ENCODE measurements at regions not wholly inside any gene's neighbourhood (a gene's known extent, or its start where the extent isn't known, plus 50 kb on each side); places are given as distances from the start of the nearest gene placed in this dataset.
"Not testable (repeated sequence)": the region's sequence is repeated elsewhere in the genome, so short reads cannot be mapped to it uniquely, and the experiment has no call there.

DNA sequence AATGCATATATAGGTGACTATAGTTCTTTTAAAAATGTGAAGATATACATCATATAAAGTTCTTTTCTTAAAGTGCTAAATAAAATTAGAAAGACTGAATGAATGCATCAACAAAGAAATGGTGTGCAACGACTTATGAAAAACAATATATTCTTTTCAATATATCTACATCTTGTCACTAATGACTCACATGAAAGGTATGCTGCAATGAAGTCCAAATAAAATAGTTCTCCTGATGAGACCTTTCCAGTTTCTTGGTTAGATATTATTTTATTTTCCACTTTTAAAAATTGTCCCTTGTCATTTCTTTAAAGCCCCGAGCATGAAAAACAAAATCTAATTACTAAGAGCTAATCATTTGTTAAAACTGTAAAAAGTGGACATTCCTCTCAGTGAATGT, 462.1 kb downstream of the PCDH11X start:
- Mint-ChIP-seq H3K27ac (no peak overlapping the region), H3K4me3 (no peak overlapping the region), H3K4me1 (ENCODE audit: low read depth) (no peaks in the 10 kb centered on the region), H3K27me3 (no peaks in the 10 kb centered on the region), H3K9me3 (no peaks in the 10 kb centered on the region), H3K36me3 (ENCODE audit: low read depth) (no peaks in the 10 kb centered on the region)
- intact Hi-C loops (cut with micrococcal nuclease), result no loop called here
- ATAC-seq (no peak), DNase-seq (no peak)
- ChIA-PET CTCF (no interaction called here), POLR2A (no interaction called here)
- TF ChIP-seq, protein P1, sequence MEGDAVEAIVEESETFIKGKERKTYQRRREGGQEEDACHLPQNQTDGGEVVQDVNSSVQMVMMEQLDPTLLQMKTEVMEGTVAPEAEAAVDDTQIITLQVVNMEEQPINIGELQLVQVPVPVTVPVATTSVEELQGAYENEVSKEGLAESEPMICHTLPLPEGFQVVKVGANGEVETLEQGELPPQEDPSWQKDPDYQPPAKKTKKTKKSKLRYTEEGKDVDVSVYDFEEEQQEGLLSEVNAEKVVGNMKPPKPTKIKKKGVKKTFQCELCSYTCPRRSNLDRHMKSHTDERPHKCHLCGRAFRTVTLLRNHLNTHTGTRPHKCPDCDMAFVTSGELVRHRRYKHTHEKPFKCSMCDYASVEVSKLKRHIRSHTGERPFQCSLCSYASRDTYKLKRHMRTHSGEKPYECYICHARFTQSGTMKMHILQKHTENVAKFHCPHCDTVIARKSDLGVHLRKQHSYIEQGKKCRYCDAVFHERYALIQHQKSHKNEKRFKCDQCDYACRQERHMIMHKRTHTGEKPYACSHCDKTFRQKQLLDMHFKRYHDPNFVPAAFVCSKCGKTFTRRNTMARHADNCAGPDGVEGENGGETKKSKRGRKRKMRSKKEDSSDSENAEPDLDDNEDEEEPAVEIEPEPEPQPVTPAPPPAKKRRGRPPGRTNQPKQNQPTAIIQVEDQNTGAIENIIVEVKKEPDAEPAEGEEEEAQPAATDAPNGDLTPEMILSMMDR (IDR thresholded peaks at IDR 0.05), result no peak

- CTCF ChIA-PET, result no interaction called here
- H3K27me3 Mint-ChIP-seq, result no peaks in the 10 kb centered on the region
- H3K9me3 Mint-ChIP-seq, result no peaks in the 10 kb centered on the region
- ATAC-seq, result no peak
- no peak overlapping the region for H3K27ac Mint-ChIP-seq
- DNase-seq, result no peak
- no peaks in the 10 kb centered on the region for H3K36me3 Mint-ChIP-seq (ENCODE audit: low read depth)
- H3K4me3 Mint-ChIP-seq, result no peak overlapping the region
- intact Hi-C loops (cut with micrococcal nuclease), result no loop called here
- no peaks in the 10 kb centered on the region for H3K4me1 Mint-ChIP-seq (ENCODE audit: low read depth)
- TF ChIP-seq, protein P1 (IDR thresholded peaks at IDR 0.05), result no peak
- POLR2A ChIA-PET, result no interaction called here
Observed at GRCh38 chrX:92247076-92247475, 467.9 kb downstream of the PCDH11X start.

- TF ChIP-seq, protein P1 (IDR thresholded peaks at IDR 0.05), result no peak
- intact Hi-C loops (cut with micrococcal nuclease), result no loop called here
- Mint-ChIP-seq H3K9me3 (no peaks in the 10 kb centered on the region), H3K27ac (no peak overlapping the region), H3K36me3 (ENCODE audit: low read depth) (no peaks in the 10 kb centered on the region), H3K27me3 (no peaks in the 10 kb centered on the region), H3K4me3 (no peak overlapping the region), H3K4me1 (ENCODE audit: low read depth) (no peaks in the 10 kb centered on the region)
- CTCF ChIA-PET, result no interaction called here
- DNase-seq, result no peak
- POLR2A ChIA-PET, result no interaction called here
- ATAC-seq, result no peak
Observed at GRCh38 chrX:92249125-92249524, 469.9 kb downstream of the PCDH11X start.

DNA sequence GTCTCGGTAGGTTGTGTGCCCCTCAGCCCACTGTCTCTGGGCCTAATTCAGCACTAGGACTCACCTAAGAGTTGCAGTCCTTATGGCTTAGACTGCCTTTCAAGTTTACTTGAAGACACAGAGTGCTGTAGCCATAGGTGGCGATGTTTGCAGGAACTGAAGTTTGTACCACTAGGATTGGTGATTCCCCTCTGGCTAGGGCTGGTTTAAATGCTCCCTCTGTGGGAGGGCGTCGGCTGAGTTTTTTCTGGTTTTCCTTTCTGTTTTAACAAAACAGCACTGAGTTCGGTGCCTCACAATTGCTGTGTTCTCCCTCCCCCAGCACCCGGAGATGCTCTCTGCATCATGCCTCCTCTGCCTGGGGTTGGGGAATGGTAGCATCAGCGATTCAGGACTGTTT, 480.9 kb downstream of the PCDH11X start:
- ATAC-seq (no peak), DNase-seq (no peak)
- Mint-ChIP-seq H3K4me1 (ENCODE audit: low read depth) (no peaks in the 10 kb centered on the region), H3K9me3 (peaks cover 2% of the 10 kb centered on the region), H3K4me3 (no peak overlapping the region), H3K27ac (no peak overlapping the region), H3K36me3 (ENCODE audit: low read depth) (no peaks in the 10 kb centered on the region), H3K27me3 (no peaks in the 10 kb centered on the region)
- POLR2A ChIA-PET, result no interaction called here
- intact Hi-C loops (cut with micrococcal nuclease), result no loop called here
- CTCF ChIA-PET, result no interaction called here
- TF ChIP-seq, protein P1 (IDR thresholded peaks at IDR 0.05), result no peak

DNA sequence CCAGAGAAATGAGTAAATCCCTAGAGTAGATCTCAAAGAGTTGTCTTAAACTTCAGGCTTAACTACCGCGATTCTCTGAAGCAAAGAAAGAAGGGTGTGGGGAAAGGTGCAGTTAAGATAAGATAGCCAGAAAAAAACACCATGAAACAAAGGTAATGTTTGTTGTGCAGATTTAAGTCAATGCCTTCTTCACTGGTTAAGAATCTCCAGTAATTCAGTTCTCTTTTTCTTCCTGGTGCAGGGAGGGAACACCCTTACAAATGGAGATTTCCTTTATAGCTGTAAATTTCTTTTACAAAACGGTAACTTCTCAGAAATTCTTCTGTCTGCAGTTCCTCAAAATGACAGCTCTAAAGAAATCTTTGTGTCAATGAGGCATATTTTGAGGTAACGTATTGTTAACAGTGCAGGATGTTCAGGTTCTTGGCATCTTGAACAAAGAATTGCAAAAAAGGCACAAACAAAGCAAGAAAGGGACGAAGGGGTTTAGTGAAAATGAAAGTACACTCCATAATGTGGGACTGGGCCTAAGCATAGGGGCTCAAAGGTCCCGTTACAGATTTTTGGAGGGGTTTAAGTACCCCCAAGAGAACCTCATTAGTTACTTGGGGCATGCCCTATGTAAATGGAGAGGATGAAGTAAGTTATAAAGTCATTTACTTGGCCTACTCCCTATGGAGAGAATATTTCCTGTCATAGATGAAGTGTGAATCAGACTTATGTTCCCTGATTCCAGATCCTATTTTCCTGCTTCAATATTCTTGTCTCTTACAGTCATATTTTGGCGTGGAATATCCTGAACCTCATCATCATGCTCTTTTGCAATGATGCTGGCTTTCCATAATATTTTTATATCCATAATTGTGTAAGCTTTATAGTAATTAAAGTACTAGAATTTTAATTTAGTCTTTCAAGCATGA, 492.0 kb downstream of the PCDH11X start:
- no peak for DNase-seq
- no peaks in the 10 kb centered on the region for H3K27me3 Mint-ChIP-seq
- ATAC-seq, result no peak
- H3K4me1 Mint-ChIP-seq (ENCODE audit: low read depth), result no peaks in the 10 kb centered on the region
- H3K27ac Mint-ChIP-seq, result no peak overlapping the region
- ChIA-PET POLR2A (no interaction called here), CTCF (no interaction called here)
- TF ChIP-seq, protein P1 (IDR thresholded peaks at IDR 0.05), result no peak
- H3K9me3 Mint-ChIP-seq, result no peaks in the 10 kb centered on the region
- no peaks in the 10 kb centered on the region for H3K36me3 Mint-ChIP-seq (ENCODE audit: low read depth)
- no peak overlapping the region for H3K4me3 Mint-ChIP-seq
- intact Hi-C loops (cut with micrococcal nuclease), result no loop called here

DNA sequence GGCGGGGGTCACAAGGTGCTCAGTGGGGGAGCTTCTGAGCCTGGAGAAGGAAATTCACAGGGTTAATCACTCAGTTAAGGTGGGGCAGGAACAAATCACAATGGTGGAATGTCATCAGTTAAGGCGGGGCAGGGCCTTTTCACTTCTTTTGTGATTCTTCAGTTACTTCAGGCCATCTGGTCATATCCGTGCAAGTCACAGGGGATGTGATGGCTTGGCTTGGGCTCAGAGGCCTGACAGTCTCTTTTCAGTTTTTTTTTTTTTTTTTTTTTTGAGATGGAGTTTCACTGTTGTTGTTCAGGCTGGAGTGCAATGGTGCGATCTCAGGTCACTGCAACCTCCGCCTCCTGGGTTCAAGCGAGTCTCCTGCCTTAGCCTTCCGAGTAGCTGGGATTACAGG, 499.4 kb downstream of the PCDH11X start:
- POLR2A ChIA-PET; intact Hi-C loops (cut with micrococcal nuclease); ATAC-seq; H3K4me3 Mint-ChIP-seq; DNase-seq; H3K27ac Mint-ChIP-seq; H3K36me3 Mint-ChIP-seq (ENCODE audit: low read depth); H3K27me3 Mint-ChIP-seq; CTCF ChIA-PET; H3K4me1 Mint-ChIP-seq (ENCODE audit: low read depth); H3K9me3 Mint-ChIP-seq: not testable (repeated sequence)

DNA sequence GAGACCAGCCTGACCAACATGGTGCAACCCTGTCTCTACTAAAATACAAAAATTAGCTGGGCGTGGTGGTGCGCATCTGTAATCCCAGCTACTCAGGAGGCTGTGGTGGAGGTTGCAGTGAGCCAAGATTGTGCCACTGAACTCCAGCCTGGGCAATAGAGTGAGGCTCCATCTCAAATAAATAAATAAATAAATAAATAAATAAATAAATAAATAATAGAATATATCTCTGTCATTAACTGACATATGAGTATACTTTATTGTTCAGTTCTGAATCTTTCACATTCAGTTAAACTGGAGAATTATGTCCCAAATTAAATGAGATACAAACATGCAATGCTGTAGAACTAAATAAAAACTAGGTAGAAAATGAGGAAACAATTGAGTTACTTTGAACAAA, 501.2 kb downstream of the PCDH11X start:
- CTCF ChIA-PET; ATAC-seq; H3K27me3 Mint-ChIP-seq; H3K9me3 Mint-ChIP-seq; H3K27ac Mint-ChIP-seq; intact Hi-C loops (cut with micrococcal nuclease); H3K4me3 Mint-ChIP-seq; H3K4me1 Mint-ChIP-seq (ENCODE audit: low read depth); DNase-seq; H3K36me3 Mint-ChIP-seq (ENCODE audit: low read depth); POLR2A ChIA-PET: not testable (repeated sequence)
